Thymus (tissue), 11 donors: ENCODE measurements at regions not wholly inside any gene's neighbourhood (a gene's known extent, or its start where the extent isn't known, plus 50 kb on each side); places are given as distances from the start of the nearest gene placed in this dataset.
A peak's percentile ranks its signal among the peaks of the same experiment; 100 is the strongest.
"Not testable (repeated sequence)": the region's sequence is repeated elsewhere in the genome, so short reads cannot be mapped to it uniquely, and the experiment has no call there.

ENCODE experiments used
- DNase-seq, 9 donors: peaks; one replicate each; pipeline ENCODE4 v3.0.0-alpha.2; 2013; ENCODE audit warnings: low spot score in 9 of 9, low read depth in 6 of 9, missing footprints in 1 of 9
- H3K27ac ChIP-seq, 2 donors: one replicate each; pipeline ENCODE4 v1.5.1; 2013; ENCODE audit warnings: control low read depth in 1 of 2, low read depth in 1 of 2, low read length in 1 of 2, mild to moderate bottlenecking in 1 of 2, moderate library complexity in 1 of 2
- H3K27me3 ChIP-seq, 2 donors: one replicate each; pipeline ENCODE4 v1.5.1; 2013; ENCODE audit warnings: low read length in 1 of 2; ENCODE audit not compliant: control insufficient read depth in 2 of 2, insufficient read depth in 1 of 2
- H3K36me3 ChIP-seq, 2 donors: one replicate each; pipeline ENCODE4 v1.5.1; 2013; ENCODE audit warnings: low read length in 1 of 2, mild to moderate bottlenecking in 1 of 2, moderate library complexity in 1 of 2; ENCODE audit not compliant: control insufficient read depth in 2 of 2, insufficient read depth in 2 of 2
- H3K4me1 ChIP-seq, 2 donors: one replicate each; pipeline ENCODE4 v1.5.1; 2013; ENCODE audit warnings: low read length in 2 of 2; ENCODE audit not compliant: control insufficient read depth in 2 of 2, insufficient read depth in 2 of 2
- H3K4me3 ChIP-seq, 2 donors: one replicate each; pipeline ENCODE4 v1.5.1; 2013; ENCODE audit warnings: low read length in 2 of 2, control low read depth in 1 of 2, mild to moderate bottlenecking in 1 of 2
- H3K9me3 ChIP-seq, 2 donors: one replicate each; pipeline ENCODE4 v1.5.1; 2013; ENCODE audit warnings: low read length in 1 of 2, mild to moderate bottlenecking in 1 of 2; ENCODE audit not compliant: control insufficient read depth in 2 of 2, insufficient read depth in 1 of 2
- WGBS: extraction: QIAGEN DNeasy Blood & Tissue Kit; methylation state at CpG from one replicate; pipeline ENCODE4 v1.1.7; 2013; 5-methylcytosine and 5-hydroxymethylcytosine counted together
- donor health status: healthy.

DNA sequence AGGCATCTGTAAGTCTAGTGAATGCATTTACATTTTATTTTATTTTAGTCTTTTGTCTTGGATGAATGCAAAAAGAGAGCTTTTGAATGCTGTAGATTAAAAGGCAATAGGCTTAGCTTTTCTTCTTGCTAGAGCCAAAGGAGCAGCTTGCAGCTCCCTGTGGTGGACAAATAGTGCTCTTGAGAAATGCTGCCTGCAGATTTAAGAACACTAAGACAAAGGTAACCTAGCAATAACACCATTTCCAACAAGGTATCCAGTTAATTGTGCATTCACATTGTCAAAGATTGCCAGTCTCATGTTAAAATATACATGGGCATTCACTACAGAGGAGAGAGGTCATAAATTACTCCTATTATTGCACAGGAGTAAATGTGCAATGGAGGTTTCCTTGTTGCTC lies 859.2 kb upstream of the PRKX start:
- no peaks in the 10 kb centered on the region for H3K4me1 ChIP-seq
- no peaks in the 10 kb centered on the region for H3K27me3 ChIP-seq
- DNase-seq = no peak
- H3K36me3 ChIP-seq = no peaks in the 10 kb centered on the region
- H3K27ac ChIP-seq = no peak overlapping the region
- peaks cover 0 to 2% of the 10 kb centered on the region in 2 donors for H3K9me3 ChIP-seq
- H3K4me3 ChIP-seq = no peak overlapping the region

DNA sequence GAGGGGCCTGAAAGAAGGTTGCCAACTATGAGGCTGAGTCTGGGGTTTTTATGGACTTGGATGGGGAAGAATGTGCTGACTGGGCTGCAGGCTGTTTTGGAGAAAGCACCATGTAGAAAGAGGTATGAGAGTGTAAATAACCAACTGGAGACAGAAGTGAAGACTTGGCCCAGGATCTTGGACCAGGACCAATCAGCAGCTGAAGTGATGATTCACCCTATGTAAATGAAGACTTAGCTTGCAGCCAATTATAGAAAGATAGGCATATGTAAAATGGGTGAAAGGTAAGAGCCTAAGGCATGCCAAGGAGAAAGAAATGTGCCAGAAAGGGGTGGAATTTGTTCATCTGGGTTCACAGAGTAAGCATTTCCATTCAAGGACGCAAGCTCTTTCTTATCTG lies 856.7 kb upstream of the PRKX start:
- Histone ChIP-seq H3K27ac (no peak overlapping the region), H3K9me3 (peaks cover 0 to 2% of the 10 kb centered on the region in 2 donors), H3K27me3 (no peaks in the 10 kb centered on the region), H3K4me1 (no peaks in the 10 kb centered on the region), H3K36me3 (no peaks in the 10 kb centered on the region), H3K4me3 (no peak overlapping the region)
- WGBS = 86% methylated on average over 1 of the region's 1 CpG
- no peak for DNase-seq

GRCh38 chrX:4560192-4560591 lies 846.7 kb upstream of the PRKX start:
- WGBS = 100% methylated on average over 4 of the region's 4 CpGs
- H3K27me3 ChIP-seq = no peaks in the 10 kb centered on the region
- no peak overlapping the region for H3K27ac ChIP-seq
- no peaks in the 10 kb centered on the region for H3K4me1 ChIP-seq
- H3K4me3 ChIP-seq = no peak overlapping the region
- DNase-seq = no peak
- no peaks in the 10 kb centered on the region for H3K36me3 ChIP-seq
- H3K9me3 ChIP-seq = no peaks in the 10 kb centered on the region

- no peak overlapping the region for H3K27ac ChIP-seq
- H3K4me1 ChIP-seq = no peaks in the 10 kb centered on the region
- no peaks in the 10 kb centered on the region for H3K9me3 ChIP-seq
- no peaks in the 10 kb centered on the region for H3K36me3 ChIP-seq
- DNase-seq = peak in 1 of 9 donors; percentile 3
- no peak overlapping the region for H3K4me3 ChIP-seq
- 92% methylated on average over 3 of the region's 3 CpGs for WGBS
- H3K27me3 ChIP-seq = no peaks in the 10 kb centered on the region
Measured at GRCh38 chrX:4550018-4550417, 836.6 kb upstream of the PRKX start.

DNA sequence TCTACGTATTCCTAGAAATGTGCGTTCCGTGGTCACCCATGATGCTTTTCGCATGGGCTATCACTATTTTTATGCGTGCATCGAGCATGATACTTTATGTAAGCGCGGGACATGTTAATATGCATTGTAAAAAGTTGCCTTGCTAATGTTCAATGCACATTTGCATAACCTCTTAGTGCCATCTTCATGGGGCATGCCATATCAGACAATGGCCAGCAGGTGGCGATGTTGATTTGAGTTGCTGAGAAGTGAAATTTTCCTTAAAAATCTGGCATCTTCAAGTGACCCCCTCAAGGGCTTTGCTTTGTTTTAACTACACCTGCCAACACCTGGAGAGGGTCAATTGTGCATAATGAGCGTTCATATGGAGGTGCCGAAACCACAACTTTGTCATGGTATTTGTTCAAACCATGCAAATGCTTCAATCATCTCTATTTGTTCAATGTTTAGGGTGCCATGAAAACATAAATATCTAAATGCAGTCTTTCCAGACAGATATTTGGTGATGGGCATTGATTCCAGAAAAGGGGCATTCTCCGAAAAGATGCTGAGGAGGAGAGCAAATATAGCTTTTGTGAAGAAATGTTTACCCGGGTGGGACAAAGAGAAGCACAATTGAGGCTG lies 833.9 kb upstream of the PRKX start:
- no peaks in the 10 kb centered on the region for H3K4me1 ChIP-seq
- WGBS = 54% methylated on average over 13 of the region's 13 CpGs
- H3K27me3 ChIP-seq = no peaks in the 10 kb centered on the region
- DNase-seq = peak in 8 of 9 donors; percentile 3 to 62 (median 17)
- no peaks in the 10 kb centered on the region for H3K36me3 ChIP-seq
- H3K4me3 ChIP-seq = no peak overlapping the region
- H3K27ac ChIP-seq = no peak overlapping the region
- no peaks in the 10 kb centered on the region for H3K9me3 ChIP-seq

DNA sequence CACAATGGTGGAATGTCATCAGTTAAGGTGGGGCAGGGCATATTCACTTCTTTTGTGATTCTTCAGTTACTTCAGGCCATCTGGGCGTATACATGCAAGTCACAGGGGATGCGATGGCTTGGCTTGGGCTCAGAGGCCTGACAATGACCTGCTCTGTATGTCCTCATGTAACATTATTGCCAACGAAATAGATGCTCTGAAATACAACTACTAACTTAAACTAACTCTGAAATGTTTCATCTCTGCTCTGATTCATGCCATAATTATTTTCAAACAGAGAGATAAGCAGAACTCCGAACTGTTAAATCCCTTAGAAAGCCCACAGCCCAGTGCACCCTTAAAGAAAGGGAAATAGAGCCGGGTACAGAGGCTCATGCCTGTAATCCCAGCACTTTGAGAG lies 832.7 kb upstream of the PRKX start:
- not testable (repeated sequence) for H3K4me3 ChIP-seq, H3K36me3 ChIP-seq, DNase-seq, H3K27me3 ChIP-seq, H3K4me1 ChIP-seq, H3K9me3 ChIP-seq, H3K27ac ChIP-seq
- WGBS = 94% methylated on average over 5 of the region's 5 CpGs

DNA sequence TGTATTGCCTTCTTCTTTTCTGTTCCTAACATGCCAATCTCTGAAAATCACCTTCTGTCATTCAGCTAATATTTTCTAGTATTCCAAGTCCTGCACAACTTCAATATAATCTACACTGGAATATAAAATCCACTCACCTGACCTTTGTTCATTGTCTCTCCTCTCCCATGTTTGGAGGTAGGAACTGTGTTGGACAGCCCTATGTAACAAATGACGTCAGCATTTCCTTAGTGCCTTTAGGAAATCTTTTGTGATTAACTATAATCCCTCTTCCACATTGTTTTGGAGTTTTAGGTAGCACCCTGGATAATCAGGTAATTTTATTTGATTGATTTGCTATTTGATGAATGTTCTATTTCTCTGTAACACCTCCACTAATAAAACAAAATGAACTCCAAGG lies 814.8 kb upstream of the PRKX start:
- Histone ChIP-seq H3K9me3 (no peaks in the 10 kb centered on the region), H3K4me1 (no peaks in the 10 kb centered on the region), H3K36me3 (no peaks in the 10 kb centered on the region), H3K4me3 (no peak overlapping the region), H3K27me3 (no peaks in the 10 kb centered on the region), H3K27ac (no peak overlapping the region)
- WGBS = 94% methylated on average over 1 of the region's 1 CpG
- no peak for DNase-seq

DNA sequence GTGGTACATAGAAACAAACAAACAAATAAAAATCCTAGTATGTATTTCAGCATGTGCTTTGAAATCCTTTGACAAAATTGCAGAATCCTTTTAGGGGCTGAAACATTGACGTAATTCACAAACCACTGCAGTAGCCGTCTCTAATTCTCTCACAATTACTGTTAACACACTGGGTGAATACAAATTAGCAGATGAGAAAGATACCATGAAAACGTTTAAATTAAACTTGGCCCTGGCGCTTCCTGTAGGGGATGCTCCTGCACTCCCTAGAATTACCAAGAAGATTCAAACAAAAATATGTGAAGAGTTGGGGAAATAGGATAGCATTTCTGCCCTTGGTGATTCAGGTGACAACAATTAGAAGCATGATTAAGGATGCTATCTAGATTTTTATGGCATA lies 772.5 kb upstream of the PRKX start:
- no peak overlapping the region for H3K27ac ChIP-seq
- no peaks in the 10 kb centered on the region for H3K9me3 ChIP-seq
- no peak overlapping the region for H3K4me3 ChIP-seq
- DNase-seq = no peak
- H3K4me1 ChIP-seq = no peaks in the 10 kb centered on the region
- WGBS = 69% methylated on average over 4 of the region's 4 CpGs
- H3K36me3 ChIP-seq = no peaks in the 10 kb centered on the region
- no peaks in the 10 kb centered on the region for H3K27me3 ChIP-seq

GRCh38 chrX:4484266-4484665 lies 770.8 kb upstream of the PRKX start:
- H3K4me3 ChIP-seq = no peak overlapping the region
- no peaks in the 10 kb centered on the region for H3K9me3 ChIP-seq
- H3K27me3 ChIP-seq = no peaks in the 10 kb centered on the region
- H3K36me3 ChIP-seq = no peaks in the 10 kb centered on the region
- 76% methylated on average over 5 of the region's 5 CpGs for WGBS
- no peak for DNase-seq
- no peak overlapping the region for H3K27ac ChIP-seq
- H3K4me1 ChIP-seq = no peaks in the 10 kb centered on the region

DNA sequence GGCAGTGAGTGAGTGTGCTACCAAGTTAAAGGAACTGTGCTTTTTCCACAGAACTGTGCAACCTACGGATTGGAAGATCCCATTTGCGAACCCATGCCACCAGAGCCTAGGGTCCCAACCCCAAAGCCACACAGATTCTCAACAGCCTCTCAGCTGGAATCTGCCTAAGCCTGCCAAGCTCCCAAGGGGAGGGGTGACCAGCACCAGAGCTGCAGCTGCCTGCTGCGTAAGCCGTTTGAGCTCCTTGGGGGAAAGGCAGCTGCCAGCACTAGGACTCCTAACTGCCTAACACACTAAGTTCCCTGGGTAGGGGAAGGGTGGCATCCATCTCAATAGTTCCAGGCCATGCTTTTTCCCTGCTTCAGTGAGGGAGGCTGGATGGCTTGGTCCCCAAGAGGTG lies 738.1 kb upstream of the PRKX start:
- no peak for DNase-seq
- H3K36me3 ChIP-seq = no peaks in the 10 kb centered on the region
- WGBS = 88% methylated on average over 4 of the region's 4 CpGs
- H3K27ac ChIP-seq = no peak overlapping the region
- H3K4me1 ChIP-seq = no peaks in the 10 kb centered on the region
- H3K4me3 ChIP-seq = no peak overlapping the region
- no peaks in the 10 kb centered on the region for H3K27me3 ChIP-seq
- peaks cover 0 to 11% of the 10 kb centered on the region in 2 donors for H3K9me3 ChIP-seq
